ENCODE measurements at regions not wholly inside any gene's neighbourhood (a gene's known extent, or its start where the extent isn't known, plus 50 kb on each side); places are given as distances from the start of the nearest gene placed in this dataset.
"Not testable (repeated sequence)": the region's sequence is repeated elsewhere in the genome, so short reads cannot be mapped to it uniquely, and the experiment has no call there.

DNA sequence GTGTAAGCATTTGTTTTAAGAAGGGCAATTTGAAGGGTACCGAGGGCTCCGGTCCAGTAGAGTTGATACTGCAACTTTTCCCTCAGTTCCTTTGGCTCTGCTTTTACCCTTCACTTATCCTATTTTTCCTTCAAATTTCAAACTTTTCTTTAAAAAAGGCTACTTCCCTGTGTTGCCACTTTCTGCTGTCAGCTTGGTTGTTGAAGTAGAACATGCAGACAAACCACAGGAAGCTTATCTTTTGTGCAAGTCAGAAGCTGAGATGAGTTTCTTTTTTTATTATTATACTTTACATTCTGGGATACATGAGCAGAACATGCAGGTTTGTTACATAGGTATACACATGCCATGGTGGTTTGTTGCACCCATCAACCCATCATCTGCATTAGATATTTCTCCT lies 89.1 kb upstream of the FREM3 start:
- H3K9me2 ChIP-seq (replicated peaks; ENCODE audit: low read length); H3F3A ChIP-seq (ENCODE audit: low read length, unreplicated experiment); H3K4me2 ChIP-seq (ENCODE audit: low read length); ATAC-seq; H3K9ac ChIP-seq (ENCODE audit: low read length); H3K27ac ChIP-seq (ENCODE audit: low read length); H3K79me2 ChIP-seq (ENCODE audit: low read length); H3K9me3 ChIP-seq (ENCODE audit: low read length); BruUV-seq (replicated peaks); H3K36me3 ChIP-seq (ENCODE audit: low read depth, low read length); intact Hi-C loops (cut with micrococcal nuclease); DNase-seq; H2AFZ ChIP-seq (ENCODE audit: low read length); H4K20me1 ChIP-seq (ENCODE audit: low read length); H3K4me3 ChIP-seq (ENCODE audit: low read length); CTCF ChIA-PET; H3K27me3 ChIP-seq (ENCODE audit: low read length); H3K4me1 ChIP-seq (ENCODE audit: insufficient read depth, low read length); POLR2A ChIA-PET (ENCODE audit: unreplicated experiment): not testable (repeated sequence)

DNA sequence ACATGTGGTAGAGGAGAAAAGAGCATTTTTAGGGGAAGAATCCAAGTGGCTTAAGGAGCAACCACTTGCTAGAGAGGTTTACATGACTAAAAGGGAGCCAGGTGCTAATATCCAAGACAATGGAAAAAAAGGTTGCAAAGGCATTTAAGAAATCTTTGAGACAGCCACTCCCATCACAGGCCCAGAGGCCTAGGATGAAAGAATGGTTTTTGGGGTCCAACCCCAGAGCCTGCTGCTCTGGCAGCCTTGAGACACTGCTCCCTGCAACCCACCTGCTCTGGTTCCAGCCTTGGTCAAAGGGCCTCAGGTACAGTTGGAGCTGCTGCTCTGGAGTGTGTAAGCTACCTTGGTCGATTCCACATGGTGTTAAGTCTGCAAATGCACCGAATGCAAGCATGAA lies 84.1 kb upstream of the FREM3 start:
- no peak for ATAC-seq
- no peaks in the 10 kb centered on the region for H4K20me1 ChIP-seq (ENCODE audit: low read length)
- H2AFZ ChIP-seq (ENCODE audit: low read length): no peak overlapping the region
- no TSS peak for BruUV-seq (replicated peaks)
- no peaks in the 10 kb centered on the region for H3K9me2 ChIP-seq (replicated peaks; ENCODE audit: low read length)
- DNase-seq: no peak
- ChIA-PET POLR2A (ENCODE audit: unreplicated experiment) (no interaction called here), CTCF (no interaction called here)
- intact Hi-C loops (cut with micrococcal nuclease): no loop called here
- no peaks in the 10 kb centered on the region for H3K36me3 ChIP-seq (ENCODE audit: low read depth, low read length)
- no peaks in the 10 kb centered on the region for H3K4me1 ChIP-seq (ENCODE audit: insufficient read depth, low read length)
- H3K4me3 ChIP-seq (ENCODE audit: low read length): no peak overlapping the region
- H3K27ac ChIP-seq (ENCODE audit: low read length): no peak overlapping the region
- no peaks in the 10 kb centered on the region for H3F3A ChIP-seq (ENCODE audit: low read length, unreplicated experiment)
- H3K4me2 ChIP-seq (ENCODE audit: low read length): no peak overlapping the region
- no peaks in the 10 kb centered on the region for H3K79me2 ChIP-seq (ENCODE audit: low read length)
- TF ChIP-seq EZH2 (IDR thresholded peaks at IDR 0.05; ENCODE audit: low read length, unreplicated experiment) (no peak), CTCF (conservative IDR thresholded peaks at IDR 0.05; ENCODE audit: low read depth, low read length) (no peak)
- H3K9ac ChIP-seq (ENCODE audit: low read length): no peak overlapping the region
- no peaks in the 10 kb centered on the region for H3K27me3 ChIP-seq (ENCODE audit: low read length)
- no peaks in the 10 kb centered on the region for H3K9me3 ChIP-seq (ENCODE audit: low read length)

DNA sequence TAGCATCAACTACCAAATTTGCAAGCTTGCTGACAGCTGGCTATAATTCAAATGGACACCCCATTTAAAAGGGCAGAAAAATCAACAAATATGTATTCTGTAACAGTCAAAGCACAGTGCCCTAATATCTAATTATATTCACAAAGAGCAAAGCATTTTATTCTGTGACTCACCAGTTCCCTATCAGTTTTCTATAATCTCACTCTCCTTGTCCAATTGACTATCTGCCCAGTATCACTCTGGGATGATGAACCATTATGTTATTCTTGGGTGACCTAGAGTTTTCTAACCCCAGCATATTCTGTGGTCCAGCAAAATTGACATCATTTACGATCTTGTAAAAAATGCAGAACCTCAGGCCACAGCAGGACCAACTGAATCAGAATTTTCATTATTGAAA lies 82.0 kb upstream of the FREM3 start:
- Histone ChIP-seq H3K4me3 (ENCODE audit: low read length) (no peak overlapping the region), H3K9me2 (replicated peaks; ENCODE audit: low read length) (no peaks in the 10 kb centered on the region), H3F3A (ENCODE audit: low read length, unreplicated experiment) (no peaks in the 10 kb centered on the region), H3K27ac (ENCODE audit: low read length) (no peak overlapping the region), H3K79me2 (ENCODE audit: low read length) (no peaks in the 10 kb centered on the region), H3K9me3 (ENCODE audit: low read length) (no peaks in the 10 kb centered on the region), H3K36me3 (ENCODE audit: low read depth, low read length) (no peaks in the 10 kb centered on the region), H2AFZ (ENCODE audit: low read length) (no peak overlapping the region), H3K27me3 (ENCODE audit: low read length) (peaks cover 9% of the 10 kb centered on the region), H3K4me1 (ENCODE audit: insufficient read depth, low read length) (no peaks in the 10 kb centered on the region), H3K9ac (ENCODE audit: low read length) (no peak overlapping the region), H4K20me1 (ENCODE audit: low read length) (no peaks in the 10 kb centered on the region), H3K4me2 (ENCODE audit: low read length) (no peak overlapping the region)
- no peak for ATAC-seq
- DNase-seq: no peak
- intact Hi-C loops (cut with micrococcal nuclease): no loop called here
- CTCF ChIA-PET: no interaction called here
- TF ChIP-seq EZH2phosphoT487 (IDR thresholded peaks at IDR 0.05; ENCODE audit: borderline replicate concordance, low read length) (no peak), CTCF (conservative IDR thresholded peaks at IDR 0.05; ENCODE audit: low read depth, low read length) (no peak), EZH2 (IDR thresholded peaks at IDR 0.05; ENCODE audit: low read length, unreplicated experiment) (no peak)
- POLR2A ChIA-PET (ENCODE audit: unreplicated experiment): no interaction called here
- no TSS peak for BruUV-seq (replicated peaks)
